ENCODE measurements at regions not wholly inside any gene's neighbourhood (a gene's known extent, or its start where the extent isn't known, plus 50 kb on each side); places are given as distances from the start of the nearest gene placed in this dataset.
"Not testable (repeated sequence)": the region's sequence is repeated elsewhere in the genome, so short reads cannot be mapped to it uniquely, and the experiment has no call there.

DNA sequence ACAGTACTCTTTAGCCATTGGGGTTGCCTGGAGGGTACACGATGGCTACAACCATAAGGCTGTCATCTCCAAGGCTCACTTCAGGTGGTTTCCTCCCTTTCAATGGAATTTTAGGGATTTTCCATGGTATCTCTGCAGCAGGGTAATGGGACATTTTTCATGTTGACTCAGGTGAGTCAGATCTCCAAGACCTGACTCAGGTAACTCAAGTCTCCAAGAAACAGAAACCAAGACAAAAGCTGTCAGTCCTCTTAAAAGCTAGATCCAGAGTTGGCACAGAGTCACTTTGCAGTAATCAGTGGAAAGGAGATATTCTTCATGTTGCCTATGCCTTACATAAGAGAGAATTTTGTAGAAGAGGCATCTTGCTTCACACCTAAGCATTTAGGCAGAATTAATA lies 375.8 kb upstream of the ARPP21 start:
- in situ Hi-C loops (cut with MboI; ENCODE audit: low sequenced_read_pairs, unreplicated experiment) = no loop called here
- no peak for DNase-seq (ENCODE audit: low spot score)
- TF ChIP-seq, protein P1, sequence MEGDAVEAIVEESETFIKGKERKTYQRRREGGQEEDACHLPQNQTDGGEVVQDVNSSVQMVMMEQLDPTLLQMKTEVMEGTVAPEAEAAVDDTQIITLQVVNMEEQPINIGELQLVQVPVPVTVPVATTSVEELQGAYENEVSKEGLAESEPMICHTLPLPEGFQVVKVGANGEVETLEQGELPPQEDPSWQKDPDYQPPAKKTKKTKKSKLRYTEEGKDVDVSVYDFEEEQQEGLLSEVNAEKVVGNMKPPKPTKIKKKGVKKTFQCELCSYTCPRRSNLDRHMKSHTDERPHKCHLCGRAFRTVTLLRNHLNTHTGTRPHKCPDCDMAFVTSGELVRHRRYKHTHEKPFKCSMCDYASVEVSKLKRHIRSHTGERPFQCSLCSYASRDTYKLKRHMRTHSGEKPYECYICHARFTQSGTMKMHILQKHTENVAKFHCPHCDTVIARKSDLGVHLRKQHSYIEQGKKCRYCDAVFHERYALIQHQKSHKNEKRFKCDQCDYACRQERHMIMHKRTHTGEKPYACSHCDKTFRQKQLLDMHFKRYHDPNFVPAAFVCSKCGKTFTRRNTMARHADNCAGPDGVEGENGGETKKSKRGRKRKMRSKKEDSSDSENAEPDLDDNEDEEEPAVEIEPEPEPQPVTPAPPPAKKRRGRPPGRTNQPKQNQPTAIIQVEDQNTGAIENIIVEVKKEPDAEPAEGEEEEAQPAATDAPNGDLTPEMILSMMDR (IDR thresholded peaks at IDR 0.05; ENCODE audit: borderline replicate concordance, control extremely low read depth, extremely low read depth, insufficient read depth, missing control alignments) = no peak

DNA sequence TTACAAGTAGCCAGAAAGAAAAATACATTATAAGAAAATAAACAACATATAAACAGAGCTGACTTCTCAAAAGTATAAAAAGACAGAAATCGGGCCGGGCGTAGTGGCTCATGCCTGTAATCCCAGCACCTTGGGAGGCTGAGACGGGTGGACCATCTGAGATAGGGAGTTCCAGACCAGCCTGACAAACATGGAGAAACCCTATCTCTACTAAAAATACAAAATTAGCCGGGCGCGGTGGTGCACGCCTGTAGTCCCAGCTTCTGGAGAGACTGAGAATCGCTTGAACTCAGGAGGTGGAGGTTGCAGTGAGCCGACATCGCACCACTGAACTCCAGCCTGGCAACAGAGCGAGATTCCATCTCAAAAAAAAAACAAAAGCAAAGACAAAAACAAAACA lies 373.3 kb upstream of the ARPP21 start:
- in situ Hi-C loops (cut with MboI; ENCODE audit: low sequenced_read_pairs, unreplicated experiment); DNase-seq (ENCODE audit: low spot score): not testable (repeated sequence)

DNA sequence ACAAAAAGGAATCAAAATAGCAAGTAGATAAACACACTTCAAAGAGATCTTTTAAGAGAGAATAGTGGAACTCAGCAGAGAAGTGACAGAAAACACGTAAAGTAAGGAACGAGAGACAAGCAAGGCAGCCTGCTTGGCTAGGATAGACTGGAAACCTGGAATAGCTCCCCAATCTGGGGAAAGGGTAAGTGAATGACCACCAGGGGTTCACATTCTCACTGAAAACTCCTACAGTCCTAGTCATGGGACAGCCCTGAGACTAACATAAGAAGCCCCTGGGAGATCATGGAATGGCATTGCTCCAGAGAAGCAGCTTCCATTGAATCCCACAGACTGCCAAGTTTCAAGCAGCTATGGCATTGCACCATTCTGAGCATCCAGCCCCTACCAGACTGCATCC lies 363.6 kb upstream of the ARPP21 start:
- in situ Hi-C loops (cut with MboI; ENCODE audit: low sequenced_read_pairs, unreplicated experiment) = no loop called here
- DNase-seq (ENCODE audit: low spot score) = no peak
- TF ChIP-seq, protein P1 (IDR thresholded peaks at IDR 0.05; ENCODE audit: borderline replicate concordance, control extremely low read depth, extremely low read depth, insufficient read depth, missing control alignments) = no peak

DNA sequence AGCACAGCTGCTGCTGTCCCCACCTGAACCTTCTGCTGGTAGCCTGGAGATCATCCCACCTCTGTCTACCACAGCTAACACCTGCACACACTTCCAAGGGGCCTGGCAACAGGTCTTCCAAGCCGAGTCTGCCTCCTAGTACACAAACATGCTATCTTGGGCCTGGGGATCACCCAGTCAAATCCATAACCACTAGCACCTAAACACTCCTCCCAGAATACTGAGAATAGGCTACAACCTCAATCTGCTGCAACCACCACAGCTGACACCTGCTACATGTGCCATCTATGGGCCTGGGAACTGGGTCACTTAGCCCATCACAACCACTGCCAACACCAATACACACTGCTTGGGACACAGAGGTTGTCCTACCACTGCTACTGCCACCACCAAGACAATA lies 362.8 kb upstream of the ARPP21 start:
- TF ChIP-seq, protein P1 (IDR thresholded peaks at IDR 0.05; ENCODE audit: borderline replicate concordance, control extremely low read depth, extremely low read depth, insufficient read depth, missing control alignments) = no peak
- no peak for DNase-seq (ENCODE audit: low spot score)
- in situ Hi-C loops (cut with MboI; ENCODE audit: low sequenced_read_pairs, unreplicated experiment) = no loop called here

DNA sequence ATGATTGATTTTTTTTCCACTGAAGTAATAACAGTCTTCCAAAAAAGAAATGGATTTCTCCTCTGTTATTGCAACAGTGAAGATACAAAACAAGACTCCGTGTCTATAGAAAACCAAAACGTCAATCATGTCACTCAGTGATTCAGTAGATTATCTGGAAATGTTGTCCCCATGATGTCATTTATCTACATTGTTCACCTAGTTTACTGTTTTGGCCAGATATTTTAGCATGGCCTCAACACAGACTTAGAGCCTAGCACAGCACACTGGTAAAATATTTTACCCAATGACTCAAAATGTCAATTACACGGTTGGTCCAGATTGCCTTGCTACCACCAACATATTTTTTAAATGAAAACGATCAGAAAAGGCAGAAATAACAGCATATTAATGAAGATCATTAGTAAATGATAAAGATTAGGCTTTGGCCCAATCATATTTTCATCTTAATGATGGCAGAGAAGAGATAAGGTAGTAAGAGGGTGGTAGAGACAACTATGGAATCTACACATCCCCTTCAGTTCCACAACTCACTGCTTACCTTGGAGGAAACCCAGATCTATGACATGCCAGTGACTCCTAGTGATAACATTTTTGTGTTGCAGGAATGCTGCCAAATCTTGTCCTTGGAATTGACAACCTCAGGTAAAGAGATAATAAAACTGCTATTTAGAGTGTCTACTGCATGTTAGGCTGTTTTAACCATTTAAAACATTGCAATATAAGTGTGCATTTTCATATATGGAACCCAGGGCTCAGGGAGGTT lies 347.7 kb upstream of the ARPP21 start:
- DNase-seq (ENCODE audit: low spot score) = no peak
- TF ChIP-seq, protein P1 (IDR thresholded peaks at IDR 0.05; ENCODE audit: borderline replicate concordance, control extremely low read depth, extremely low read depth, insufficient read depth, missing control alignments) = no peak
- in situ Hi-C loops (cut with MboI; ENCODE audit: low sequenced_read_pairs, unreplicated experiment) = no loop called here

DNA sequence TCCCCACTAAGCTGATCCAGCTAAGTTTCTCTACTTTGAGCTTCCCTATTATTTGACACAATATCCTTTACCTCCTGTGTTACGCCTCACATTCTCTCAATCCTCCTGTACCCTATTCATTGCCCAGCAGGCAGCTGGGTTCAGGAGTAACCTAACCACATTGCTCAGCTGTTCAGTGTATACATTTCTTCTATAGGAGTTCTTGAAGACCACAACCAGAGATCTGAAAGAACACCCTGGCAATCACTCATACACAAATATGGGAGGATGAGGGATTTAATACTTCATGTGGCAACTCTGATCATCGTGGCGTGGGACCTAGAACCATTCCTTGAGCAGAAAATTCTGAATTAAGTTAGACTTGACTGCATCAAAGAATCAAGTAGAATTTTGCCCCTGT lies 346.8 kb upstream of the ARPP21 start:
- in situ Hi-C loops (cut with MboI; ENCODE audit: low sequenced_read_pairs, unreplicated experiment) = no loop called here
- TF ChIP-seq, protein P1 (IDR thresholded peaks at IDR 0.05; ENCODE audit: borderline replicate concordance, control extremely low read depth, extremely low read depth, insufficient read depth, missing control alignments) = no peak
- no peak for DNase-seq (ENCODE audit: low spot score)

DNA sequence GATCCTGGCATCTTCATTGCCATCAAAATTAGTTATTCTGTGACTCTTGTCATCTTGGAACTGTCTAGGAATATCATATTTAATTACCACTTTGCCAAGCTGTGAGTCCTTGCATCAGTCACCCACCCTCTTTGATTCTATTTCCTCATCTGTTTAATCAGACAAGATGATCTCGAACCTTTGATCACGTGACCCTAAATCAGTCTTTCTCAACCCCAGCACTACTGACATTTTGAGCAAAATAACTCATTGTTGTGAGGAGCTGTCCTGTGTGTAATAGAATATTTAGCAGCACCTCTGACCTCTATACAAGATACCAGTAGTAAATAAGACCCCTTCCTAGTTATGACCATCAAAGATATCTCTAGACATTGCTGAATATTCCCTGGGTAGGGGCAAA lies 343.4 kb upstream of the ARPP21 start:
- in situ Hi-C loops (cut with MboI; ENCODE audit: low sequenced_read_pairs, unreplicated experiment) = no loop called here
- DNase-seq (ENCODE audit: low spot score) = no peak
- TF ChIP-seq, protein P1 (IDR thresholded peaks at IDR 0.05; ENCODE audit: borderline replicate concordance, control extremely low read depth, extremely low read depth, insufficient read depth, missing control alignments) = no peak
